C4-2B (cell line): ENCODE measurements at regions not wholly inside any gene's neighbourhood (a gene's known extent, or its start where the extent isn't known, plus 50 kb on each side); places are given as distances from the start of the nearest gene placed in this dataset.

ENCODE experiments used
- ZFX ChIP-seq: fragments of 450-650 bp; IDR thresholded peaks from 2 replicates; pipeline ENCODE4 v1.6.1; 2017
- TF ChIP-seq, protein P1 (sequence below): fragments of 450-650 bp; conservative IDR thresholded peaks from 2 replicates; pipeline ENCODE4 v1.5.1; 2017; ENCODE audit warnings: mild to moderate bottlenecking

DNA sequence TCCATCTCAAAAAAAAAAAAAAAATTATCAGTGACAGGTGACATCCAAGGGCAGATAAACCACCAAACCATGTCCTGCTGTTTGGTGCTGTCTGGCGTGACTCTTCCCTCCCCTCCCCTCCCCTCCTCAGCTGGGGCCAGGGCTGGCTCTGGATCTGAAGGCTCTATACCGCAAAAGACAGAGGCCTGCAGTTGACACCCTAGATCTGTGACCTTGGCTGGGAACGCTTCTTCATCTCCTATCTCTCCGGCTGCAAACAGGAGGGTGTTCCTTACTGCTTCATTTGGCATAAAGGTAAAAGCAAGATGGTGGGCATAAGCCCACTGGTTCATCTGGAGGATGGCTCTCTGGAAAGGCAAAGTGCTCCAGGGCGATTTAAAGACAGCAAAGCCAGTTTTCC lies 126.8 kb upstream of the PRMT8 start:
- TF ChIP-seq, protein P1, sequence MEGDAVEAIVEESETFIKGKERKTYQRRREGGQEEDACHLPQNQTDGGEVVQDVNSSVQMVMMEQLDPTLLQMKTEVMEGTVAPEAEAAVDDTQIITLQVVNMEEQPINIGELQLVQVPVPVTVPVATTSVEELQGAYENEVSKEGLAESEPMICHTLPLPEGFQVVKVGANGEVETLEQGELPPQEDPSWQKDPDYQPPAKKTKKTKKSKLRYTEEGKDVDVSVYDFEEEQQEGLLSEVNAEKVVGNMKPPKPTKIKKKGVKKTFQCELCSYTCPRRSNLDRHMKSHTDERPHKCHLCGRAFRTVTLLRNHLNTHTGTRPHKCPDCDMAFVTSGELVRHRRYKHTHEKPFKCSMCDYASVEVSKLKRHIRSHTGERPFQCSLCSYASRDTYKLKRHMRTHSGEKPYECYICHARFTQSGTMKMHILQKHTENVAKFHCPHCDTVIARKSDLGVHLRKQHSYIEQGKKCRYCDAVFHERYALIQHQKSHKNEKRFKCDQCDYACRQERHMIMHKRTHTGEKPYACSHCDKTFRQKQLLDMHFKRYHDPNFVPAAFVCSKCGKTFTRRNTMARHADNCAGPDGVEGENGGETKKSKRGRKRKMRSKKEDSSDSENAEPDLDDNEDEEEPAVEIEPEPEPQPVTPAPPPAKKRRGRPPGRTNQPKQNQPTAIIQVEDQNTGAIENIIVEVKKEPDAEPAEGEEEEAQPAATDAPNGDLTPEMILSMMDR, result no peak
- TF ChIP-seq ZFX, result no peak
